OCI-LY3 (cell line): ENCODE measurements at regions not wholly inside any gene's neighbourhood (a gene's known extent, or its start where the extent isn't known, plus 50 kb on each side); places are given as distances from the start of the nearest gene placed in this dataset.

Source experiments
- CTCF ChIP-seq: fragments of 200-600, 300-600 bp; sonication (generic); IDR thresholded peaks from 2 replicates; pipeline ENCODE4 v1.5.1; 2014; ENCODE audit warnings: antibody characterized with exemption, low read length, low read depth
- EZH2phosphoT487 ChIP-seq: fragments of 200-600 bp; shearing (Covaris generic); IDR thresholded peaks from 2 replicates; pipeline ENCODE4 v1.6.1; 2018; ENCODE audit warnings: antibody characterized with exemption, mixed run types, low read depth

- no peak for TF ChIP-seq CTCF
- TF ChIP-seq EZH2phosphoT487 = no peak
Observed at GRCh38 chr21:15127437-15127836, 62.6 kb upstream of the NRIP1 start.
